Breast epithelium (tissue), 3 donors: ENCODE measurements at regions not wholly inside any gene's neighbourhood (a gene's known extent, or its start where the extent isn't known, plus 50 kb on each side); places are given as distances from the start of the nearest gene placed in this dataset.

Source experiments
- POLR2AphosphoS5 ChIP-seq, 3 donors: sonication (generic); formaldehyde crosslinking; IDR thresholded peaks; one replicate each; pipeline ENCODE4 v1.6.1; 2017; ENCODE audit warnings: antibody characterized with exemption in 3 of 3
- TF ChIP-seq, protein P1 (sequence below), 3 donors: fragments of 450-650 bp; IDR thresholded peaks; one replicate each; pipeline ENCODE4 v1.5.1; 2016 to 2017; ENCODE audit warnings: antibody characterized with exemption in 3 of 3, mild to moderate bottlenecking in 3 of 3, moderate library complexity in 3 of 3

GRCh38 chr6:9957215-9957759, 457.6 kb downstream of the TFAP2A start:
- TF ChIP-seq, protein P1, sequence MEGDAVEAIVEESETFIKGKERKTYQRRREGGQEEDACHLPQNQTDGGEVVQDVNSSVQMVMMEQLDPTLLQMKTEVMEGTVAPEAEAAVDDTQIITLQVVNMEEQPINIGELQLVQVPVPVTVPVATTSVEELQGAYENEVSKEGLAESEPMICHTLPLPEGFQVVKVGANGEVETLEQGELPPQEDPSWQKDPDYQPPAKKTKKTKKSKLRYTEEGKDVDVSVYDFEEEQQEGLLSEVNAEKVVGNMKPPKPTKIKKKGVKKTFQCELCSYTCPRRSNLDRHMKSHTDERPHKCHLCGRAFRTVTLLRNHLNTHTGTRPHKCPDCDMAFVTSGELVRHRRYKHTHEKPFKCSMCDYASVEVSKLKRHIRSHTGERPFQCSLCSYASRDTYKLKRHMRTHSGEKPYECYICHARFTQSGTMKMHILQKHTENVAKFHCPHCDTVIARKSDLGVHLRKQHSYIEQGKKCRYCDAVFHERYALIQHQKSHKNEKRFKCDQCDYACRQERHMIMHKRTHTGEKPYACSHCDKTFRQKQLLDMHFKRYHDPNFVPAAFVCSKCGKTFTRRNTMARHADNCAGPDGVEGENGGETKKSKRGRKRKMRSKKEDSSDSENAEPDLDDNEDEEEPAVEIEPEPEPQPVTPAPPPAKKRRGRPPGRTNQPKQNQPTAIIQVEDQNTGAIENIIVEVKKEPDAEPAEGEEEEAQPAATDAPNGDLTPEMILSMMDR (IDR thresholded peaks at IDR 0.05), result no peak
- no peak for TF ChIP-seq POLR2AphosphoS5 (IDR thresholded peaks at IDR 0.05)
